HUES48 (cell line): ENCODE measurements at regions not wholly inside any gene's neighbourhood (a gene's known extent, or its start where the extent isn't known, plus 50 kb on each side); places are given as distances from the start of the nearest gene placed in this dataset.
"Not testable (repeated sequence)": the region's sequence is repeated elsewhere in the genome, so short reads cannot be mapped to it uniquely, and the experiment has no call there.

ENCODE experiments used
- H3K27ac ChIP-seq: one replicate; pipeline ENCODE4 v1.7.0; 2013; ENCODE audit warnings: low read depth, low read length, inconsistent platforms
- H3K27me3 ChIP-seq: 2 replicates; pipeline ENCODE4 v1.6.1; 2013; ENCODE audit warnings: mild to moderate bottlenecking, low read length; ENCODE audit not compliant: control insufficient read depth, insufficient read depth
- H3K36me3 ChIP-seq: 2 replicates; pipeline ENCODE4 v1.6.1; 2013; ENCODE audit warnings: low read length; ENCODE audit not compliant: control insufficient read depth, insufficient read depth
- H3K4me1 ChIP-seq: 2 replicates; pipeline ENCODE4 v1.6.1; 2013; ENCODE audit warnings: mild to moderate bottlenecking, low read length; ENCODE audit not compliant: control insufficient read depth, insufficient read depth
- H3K4me3 ChIP-seq: 2 replicates; pipeline ENCODE4 v1.5.1; 2013; ENCODE audit warnings: mild to moderate bottlenecking, low read depth, low read length
- H3K9ac ChIP-seq: 2 replicates; pipeline ENCODE4 v1.6.1; 2013; ENCODE audit warnings: mild to moderate bottlenecking, low read depth, low read length, moderate library complexity
- H3K9me3 ChIP-seq: 2 replicates; pipeline ENCODE4 v1.6.1; 2013; ENCODE audit warnings: low read length; ENCODE audit not compliant: control insufficient read depth, insufficient read depth

GRCh38 chr6:134754013-134754690, 195.7 kb downstream of the ALDH8A1 start:
- no peak overlapping the region for H3K4me3 ChIP-seq
- no peak overlapping the region for H3K27ac ChIP-seq

GRCh38 chr6:134753001-134753400, 196.9 kb downstream of the ALDH8A1 start:
- H3K9me3 ChIP-seq = no peaks in the 10 kb centered on the region
- no peaks in the 10 kb centered on the region for H3K27me3 ChIP-seq
- no peak overlapping the region for H3K27ac ChIP-seq

More at GRCh38 chr6:134754013-134754690, 195.7 kb downstream of the ALDH8A1 start:
- H3K9me3 ChIP-seq = no peaks in the 10 kb centered on the region
- no peak overlapping the region for H3K9ac ChIP-seq
- no peaks in the 10 kb centered on the region for H3K27me3 ChIP-seq
- no peaks in the 10 kb centered on the region for H3K36me3 ChIP-seq
- H3K4me1 ChIP-seq = 0 out of 2 replicates have a peak, but pooled peaks cover 9% of the 10 kb centered on the region

GRCh38 chr6:134752445-134752844, 197.5 kb downstream of the ALDH8A1 start:
- H3K27ac ChIP-seq = no peak overlapping the region
- H3K4me1 ChIP-seq = 0 out of 2 replicates have a peak, but pooled peaks cover 3% of the 10 kb centered on the region
- no peaks in the 10 kb centered on the region for H3K27me3 ChIP-seq
- H3K36me3 ChIP-seq = no peaks in the 10 kb centered on the region
- no peak overlapping the region for H3K4me3 ChIP-seq
- no peak overlapping the region for H3K9ac ChIP-seq
- no peaks in the 10 kb centered on the region for H3K9me3 ChIP-seq

More at GRCh38 chr6:134753001-134753400, 196.9 kb downstream of the ALDH8A1 start:
- no peaks in the 10 kb centered on the region for H3K36me3 ChIP-seq
- H3K9ac ChIP-seq = no peak overlapping the region
- H3K4me1 ChIP-seq = 0 out of 2 replicates have a peak, but pooled peaks cover 5% of the 10 kb centered on the region
- H3K4me3 ChIP-seq = no peak overlapping the region

- Histone ChIP-seq H3K4me1 (no peaks in the 10 kb centered on the region), H3K27me3 (no peaks in the 10 kb centered on the region), H3K9me3 (no peaks in the 10 kb centered on the region; the same call in 1 of the 2 replicates), H3K36me3 (no peaks in the 10 kb centered on the region), H3K27ac (no peak overlapping the region), H3K9ac (no peak overlapping the region), H3K4me3 (no peak overlapping the region)
Measured at GRCh38 chr6:134750669-134751068, 199.2 kb downstream of the ALDH8A1 start.

- no peak overlapping the region for H3K27ac ChIP-seq
- H3K9ac ChIP-seq = no peak overlapping the region
- no peak overlapping the region for H3K4me3 ChIP-seq
- no peaks in the 10 kb centered on the region; the same call in 1 of the 2 replicates for H3K9me3 ChIP-seq
- no peaks in the 10 kb centered on the region for H3K27me3 ChIP-seq
- no peaks in the 10 kb centered on the region for H3K36me3 ChIP-seq
- H3K4me1 ChIP-seq = peaks cover 8% of the 10 kb centered on the region; the same call in 1 of the 2 replicates
Measured at GRCh38 chr6:134748484-134748883, 201.4 kb downstream of the ALDH8A1 start.

- not testable (repeated sequence) for H3K27ac ChIP-seq, H3K27me3 ChIP-seq, H3K9me3 ChIP-seq, H3K9ac ChIP-seq, H3K36me3 ChIP-seq, H3K4me3 ChIP-seq
- H3K4me1 ChIP-seq = peaks cover 12% of the 10 kb centered on the region; the same call in 1 of the 2 replicates
Measured at GRCh38 chr6:134747197-134747596, 202.7 kb downstream of the ALDH8A1 start.

- Histone ChIP-seq H3K4me3 (no peak overlapping the region), H3K9me3 (no peaks in the 10 kb centered on the region; the same call in 1 of the 2 replicates), H3K36me3 (no peaks in the 10 kb centered on the region), H3K27me3 (no peaks in the 10 kb centered on the region), H3K27ac (no peak overlapping the region), H3K4me1 (peaks cover 12% of the 10 kb centered on the region; the same call in 1 of the 2 replicates), H3K9ac (no peak overlapping the region)
Measured at GRCh38 chr6:134746140-134746539, 203.8 kb downstream of the ALDH8A1 start.

GRCh38 chr6:134745192-134745591, 204.7 kb downstream of the ALDH8A1 start:
- H3K27me3 ChIP-seq = not testable (repeated sequence)

GRCh38 chr6:134744301-134744700, 205.6 kb downstream of the ALDH8A1 start:
- peaks cover 12% of the 10 kb centered on the region; the same call in 1 of the 2 replicates for H3K4me1 ChIP-seq
- no peaks in the 10 kb centered on the region for H3K36me3 ChIP-seq
- no peaks in the 10 kb centered on the region for H3K27me3 ChIP-seq
- H3K9me3 ChIP-seq = no peaks in the 10 kb centered on the region; the same call in 1 of the 2 replicates
- H3K27ac ChIP-seq = no peak overlapping the region
- H3K4me3 ChIP-seq = no peak overlapping the region
- H3K9ac ChIP-seq = no peak overlapping the region

More at GRCh38 chr6:134745192-134745591, 204.7 kb downstream of the ALDH8A1 start:
- H3K4me3 ChIP-seq, H3K27ac ChIP-seq, H3K36me3 ChIP-seq, H3K9me3 ChIP-seq, H3K9ac ChIP-seq: not testable (repeated sequence)
- H3K4me1 ChIP-seq = peaks cover 12% of the 10 kb centered on the region; the same call in 1 of the 2 replicates

- Histone ChIP-seq H3K9me3 (no peaks in the 10 kb centered on the region), H3K4me3 (no peak overlapping the region), H3K4me1 (peaks cover 12% of the 10 kb centered on the region; the same call in 1 of the 2 replicates), H3K9ac (no peak overlapping the region), H3K27me3 (no peaks in the 10 kb centered on the region), H3K27ac (no peak overlapping the region), H3K36me3 (no peaks in the 10 kb centered on the region)
Measured at GRCh38 chr6:134741200-134741536, 208.7 kb downstream of the ALDH8A1 start.

GRCh38 chr6:134740473-134741199, 209.3 kb downstream of the ALDH8A1 start:
- H3K4me1 ChIP-seq = peaks cover 12% of the 10 kb centered on the region; the same call in 1 of the 2 replicates
- no peaks in the 10 kb centered on the region for H3K36me3 ChIP-seq
- no peak overlapping the region for H3K4me3 ChIP-seq
- no peaks in the 10 kb centered on the region for H3K27me3 ChIP-seq
- H3K9me3 ChIP-seq = no peaks in the 10 kb centered on the region
- no peak overlapping the region for H3K9ac ChIP-seq
- no peak overlapping the region for H3K27ac ChIP-seq
